CD14-positive monocyte (primary cell): ENCODE measurements at regions not wholly inside any gene's neighbourhood (a gene's known extent, or its start where the extent isn't known, plus 50 kb on each side); places are given as distances from the start of the nearest gene placed in this dataset.

Experiments
- DNase-seq, 3 donors: peaks; one replicate each; pipeline ENCODE4 v3.0.0-alpha.2; 2011 to 2022
- H2AFZ ChIP-seq: 2 replicates; pipeline ENCODE4 v1.6.0; 2012; ENCODE audit warnings: mild to moderate bottlenecking, low read depth, low read length, inconsistent platforms; ENCODE audit not compliant: insufficient read depth, poor library complexity, severe bottlenecking
- H3K27ac ChIP-seq, 2 donors: 1 replicate in 1 of 2; 2 replicates in 1 of 2; pipeline ENCODE4 v1.5.1; 2012 to 2013; ENCODE audit warnings: low read length in 2 of 2, control low read depth in 1 of 2, inconsistent platforms in 1 of 2, low read depth in 1 of 2, mild to moderate bottlenecking in 1 of 2
- H3K27me3 ChIP-seq, 2 donors: one replicate each; pipeline versions ENCODE4 v1.6.0 to v1.6.1; 2011 to 2013; ENCODE audit warnings: low read length in 2 of 2; ENCODE audit not compliant: control insufficient read depth in 2 of 2, insufficient read depth in 2 of 2
- H3K36me3 ChIP-seq, 2 donors: replicated peaks in 1 of 2; 1 replicate in 1 of 2; 2 replicates in 1 of 2; pipeline versions ENCODE4 v1.5.1 to v1.6.1; 2012 to 2013; ENCODE audit warnings: low read length in 2 of 2, control low read depth in 1 of 2, inconsistent platforms in 1 of 2, mild to moderate bottlenecking in 1 of 2; ENCODE audit not compliant: insufficient read depth in 2 of 2, control insufficient read depth in 1 of 2
- H3K4me1 ChIP-seq, 2 donors: 1 replicate in 1 of 2; 2 replicates in 1 of 2; pipeline versions ENCODE4 v1.5.1 to v1.6.1; 2012 to 2013; ENCODE audit warnings: low read length in 2 of 2, control low read depth in 1 of 2, inconsistent platforms in 1 of 2, mild to moderate bottlenecking in 1 of 2, moderate library complexity in 1 of 2; ENCODE audit not compliant: insufficient read depth in 2 of 2, control insufficient read depth in 1 of 2
- H3K4me2 ChIP-seq: replicated peaks from 2 replicates; pipeline ENCODE3; 2012; ENCODE audit warnings: low read length, moderate library complexity, mild to moderate bottlenecking; ENCODE audit not compliant: poor library complexity, severe bottlenecking; ENCODE audit errors: extremely low read depth
- H3K4me3 ChIP-seq, 3 experiments: fragments of 200-600 bp in 1 of 3; sonication (generic) in 1 of 3; replicated peaks in 1 of 3; 1 replicate in 2 of 3; 2 replicates in 1 of 3; pipeline ENCODE4 v1.5.1; 2011 to 2013; ENCODE audit warnings: low read length in 3 of 3, mild to moderate bottlenecking in 3 of 3, control low read depth in 2 of 3, low read depth in 2 of 3, inconsistent platforms in 1 of 3, moderate library complexity in 1 of 3
- H3K79me2 ChIP-seq: 2 replicates; pipeline ENCODE4 v1.6.0; 2012; ENCODE audit warnings: mild to moderate bottlenecking, control low read depth, inconsistent platforms, low read length, moderate library complexity; ENCODE audit not compliant: insufficient read depth
- H3K9ac ChIP-seq: 2 replicates; pipeline ENCODE4 v1.6.0; 2017; ENCODE audit warnings: low read length, mild to moderate bottlenecking; ENCODE audit not compliant: insufficient read depth, poor library complexity, severe bottlenecking
- H3K9me3 ChIP-seq, 2 donors: replicated peaks in 1 of 2; 1 replicate in 1 of 2; 2 replicates in 1 of 2; pipeline versions ENCODE4 v1.5.1 to v1.6.1; 2012 to 2013; ENCODE audit warnings: low read length in 2 of 2, control low read depth in 1 of 2; ENCODE audit not compliant: control insufficient read depth in 1 of 2, insufficient read depth in 1 of 2
- H4K20me1 ChIP-seq: 2 replicates; pipeline ENCODE4 v1.6.0; 2012; ENCODE audit warnings: mild to moderate bottlenecking, low read length, control low read depth, moderate library complexity; ENCODE audit not compliant: insufficient read depth
- H3K27ac Mint-ChIP-seq, 7 donors: one replicate each; pipeline ENCODE4 v1.8.0; 2020; ENCODE audit warnings: mild to moderate bottlenecking in 7 of 7, mixed read lengths in 7 of 7, moderate library complexity in 6 of 7, inconsistent platforms in 2 of 7
- H3K27me3 Mint-ChIP-seq, 3 donors: one replicate each; pipeline ENCODE4 v1.8.0; 2021 to 2022; ENCODE audit warnings: low read depth in 3 of 3, mild to moderate bottlenecking in 3 of 3, mixed read lengths in 3 of 3, moderate library complexity in 3 of 3, inconsistent platforms in 1 of 3
- H3K36me3 Mint-ChIP-seq, 2 donors: one replicate each; pipeline ENCODE4 v1.8.0; 2020; ENCODE audit warnings: mixed read lengths in 2 of 2, inconsistent platforms in 1 of 2, mild to moderate bottlenecking in 1 of 2
- H3K4me1 Mint-ChIP-seq: one replicate; pipeline ENCODE4 v1.8.0; 2020; ENCODE audit warnings: mild to moderate bottlenecking, mixed read lengths
- H3K4me3 Mint-ChIP-seq, 2 donors: one replicate each; pipeline ENCODE4 v1.8.0; 2020; ENCODE audit warnings: mild to moderate bottlenecking in 2 of 2, mixed read lengths in 2 of 2, moderate library complexity in 1 of 2
- H3K9me3 Mint-ChIP-seq, 7 donors: one replicate each; pipeline ENCODE4 v1.8.0; 2020 to 2022; ENCODE audit warnings: mixed read lengths in 7 of 7, mild to moderate bottlenecking in 6 of 7, moderate library complexity in 6 of 7, inconsistent platforms in 2 of 7
- WGBS: methylation state at CpG from one replicate; pipeline ENCODE4 v1.1.5; 2013; ENCODE audit warnings: missing lambda C conversion rate; ENCODE audit not compliant: insufficient coverage; 5-methylcytosine and 5-hydroxymethylcytosine counted together
- intact Hi-C, 2 donors: fragments of 100-400 bp; cut with micrococcal nuclease; formaldehyde crosslinking; loops; one replicate each; pipeline versions ENCODE4 v1.15.0 to v1.15.1; 2023
- TF ChIP-seq, protein P1 (sequence below): fragments of 200-600 bp; IDR thresholded peaks from one replicate; pipeline ENCODE4 v1.8.0; 2022; ENCODE audit warnings: antibody characterized with exemption, mild to moderate bottlenecking

- Histone ChIP-seq H3K27ac (no peak overlapping the region), H3K4me3 (no peak overlapping the region), H4K20me1 (no peaks in the 10 kb centered on the region), H3K4me2 (no peak overlapping the region), H3K9me3 (no peaks in the 10 kb centered on the region), H3K36me3 (no peaks in the 10 kb centered on the region), H3K79me2 (no peaks in the 10 kb centered on the region), H2AFZ (no peak overlapping the region), H3K4me1 (no peaks in the 10 kb centered on the region), H3K9ac (no peak overlapping the region), H3K27me3 (no peaks in the 10 kb centered on the region)
- TF ChIP-seq, protein P1, sequence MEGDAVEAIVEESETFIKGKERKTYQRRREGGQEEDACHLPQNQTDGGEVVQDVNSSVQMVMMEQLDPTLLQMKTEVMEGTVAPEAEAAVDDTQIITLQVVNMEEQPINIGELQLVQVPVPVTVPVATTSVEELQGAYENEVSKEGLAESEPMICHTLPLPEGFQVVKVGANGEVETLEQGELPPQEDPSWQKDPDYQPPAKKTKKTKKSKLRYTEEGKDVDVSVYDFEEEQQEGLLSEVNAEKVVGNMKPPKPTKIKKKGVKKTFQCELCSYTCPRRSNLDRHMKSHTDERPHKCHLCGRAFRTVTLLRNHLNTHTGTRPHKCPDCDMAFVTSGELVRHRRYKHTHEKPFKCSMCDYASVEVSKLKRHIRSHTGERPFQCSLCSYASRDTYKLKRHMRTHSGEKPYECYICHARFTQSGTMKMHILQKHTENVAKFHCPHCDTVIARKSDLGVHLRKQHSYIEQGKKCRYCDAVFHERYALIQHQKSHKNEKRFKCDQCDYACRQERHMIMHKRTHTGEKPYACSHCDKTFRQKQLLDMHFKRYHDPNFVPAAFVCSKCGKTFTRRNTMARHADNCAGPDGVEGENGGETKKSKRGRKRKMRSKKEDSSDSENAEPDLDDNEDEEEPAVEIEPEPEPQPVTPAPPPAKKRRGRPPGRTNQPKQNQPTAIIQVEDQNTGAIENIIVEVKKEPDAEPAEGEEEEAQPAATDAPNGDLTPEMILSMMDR = no peak
- Mint-ChIP-seq H3K9me3 (peaks cover 0 to 9% (median 2%) of the 10 kb centered on the region in 7 donors), H3K27me3 (peaks cover 0 to 4% (median 0%) of the 10 kb centered on the region in 3 donors), H3K27ac (no peak overlapping the region), H3K36me3 (no peaks in the 10 kb centered on the region), H3K4me1 (no peaks in the 10 kb centered on the region), H3K4me3 (no peak overlapping the region)
- intact Hi-C loops = no loop called here
- 100% methylated on average over 1 of the region's 2 CpGs for WGBS
- no peak for DNase-seq
These were observed 110.6 kb downstream of the LSM5 start for GRCh38 chr7:32379510-32380112.

- Histone ChIP-seq H3K9ac (no peak overlapping the region), H2AFZ (no peak overlapping the region), H3K79me2 (no peaks in the 10 kb centered on the region), H4K20me1 (no peaks in the 10 kb centered on the region), H3K4me2 (no peak overlapping the region), H3K36me3 (no peaks in the 10 kb centered on the region), H3K9me3 (no peaks in the 10 kb centered on the region), H3K4me1 (no peaks in the 10 kb centered on the region), H3K27ac (no peak overlapping the region), H3K4me3 (no peak overlapping the region), H3K27me3 (no peaks in the 10 kb centered on the region)
- no peaks in the 10 kb centered on the region for H3K36me3 Mint-ChIP-seq
- peaks cover 0 to 4% (median under 1%) of the 10 kb centered on the region in 3 donors for H3K27me3 Mint-ChIP-seq
- intact Hi-C loops = no loop called here
- no peak overlapping the region for H3K27ac Mint-ChIP-seq
- TF ChIP-seq, protein P1 = no peak
- 27% methylated on average over 1 of the region's 2 CpGs for WGBS
- no peak overlapping the region for H3K4me3 Mint-ChIP-seq
- no peaks in the 10 kb centered on the region for H3K4me1 Mint-ChIP-seq
- DNase-seq = no peak
- H3K9me3 Mint-ChIP-seq = peaks cover 0 to 9% (median 2%) of the 10 kb centered on the region in 7 donors
These were observed 111.2 kb downstream of the LSM5 start for GRCh38 chr7:32378988-32379387.
